KG1 (cell line): ENCODE measurements at regions not wholly inside any gene's neighbourhood (a gene's known extent, or its start where the extent isn't known, plus 50 kb on each side); places are given as distances from the start of the nearest gene placed in this dataset.
"Not testable (repeated sequence)": the region's sequence is repeated elsewhere in the genome, so short reads cannot be mapped to it uniquely, and the experiment has no call there.

Source experiments
- DNase-seq: peaks from one replicate; lab custom pipeline; 2025; lab: John Stamatoyannopoulos, UW

DNA sequence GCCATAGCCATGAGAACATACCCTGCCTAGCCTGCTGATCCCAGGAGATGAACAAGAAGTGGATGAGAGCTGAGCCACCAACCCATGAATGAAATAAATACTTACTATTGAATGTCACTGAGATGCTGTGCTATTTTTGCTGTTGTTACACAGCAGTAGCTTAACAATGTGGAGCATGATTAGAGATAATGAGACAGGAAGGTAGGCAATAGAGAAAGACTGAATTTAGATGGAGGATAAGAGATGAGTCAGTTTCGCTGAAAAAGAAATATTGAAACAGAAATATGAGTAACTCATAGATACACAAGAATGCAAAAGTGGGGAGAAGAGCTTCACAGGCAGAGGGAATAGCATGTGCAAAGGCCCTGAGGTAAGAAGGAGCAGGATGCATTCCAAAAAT is 94.9 kb upstream of the TOP1 start:
- DNase-seq, result no peak

DNA sequence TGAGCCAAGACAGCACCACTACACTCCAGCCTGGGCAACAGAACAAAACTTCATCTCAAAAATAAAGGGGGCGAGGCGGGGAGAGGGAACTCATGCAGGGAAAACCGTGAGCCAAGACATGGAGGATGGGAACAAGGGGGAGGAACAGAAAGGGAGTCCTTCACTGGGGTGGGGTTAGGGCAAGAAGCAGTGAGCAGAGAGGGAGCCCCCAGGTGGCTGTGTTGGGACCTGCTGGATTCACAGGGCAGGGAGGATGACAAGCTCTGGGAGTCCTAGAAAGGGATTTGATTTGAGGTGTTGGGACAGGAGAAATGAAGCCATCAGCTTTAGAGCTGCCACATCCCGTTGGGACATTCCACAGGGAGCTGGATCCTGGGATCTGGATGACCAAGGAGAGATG is 90.6 kb upstream of the TOP1 start:
- DNase-seq, result no peak

DNA sequence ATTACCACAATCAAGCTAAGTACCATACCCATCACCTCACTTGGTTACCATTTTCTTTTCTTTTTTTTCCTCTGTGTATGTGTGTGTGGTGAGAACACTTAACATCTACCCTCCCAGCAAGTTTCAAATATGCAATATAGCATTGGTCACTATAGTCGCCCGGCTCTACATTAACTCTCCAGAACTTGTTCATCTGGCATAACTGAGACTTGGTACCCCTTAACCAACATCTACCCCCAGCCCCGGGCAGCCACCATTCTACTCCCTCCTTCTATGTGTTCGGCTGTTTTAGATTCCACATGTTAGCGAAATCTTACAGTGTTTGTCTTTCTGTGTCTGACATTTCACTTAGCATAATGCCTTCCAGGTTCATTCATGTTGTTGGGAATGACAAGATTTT is 89.0 kb upstream of the TOP1 start:
- no peak for DNase-seq

DNA sequence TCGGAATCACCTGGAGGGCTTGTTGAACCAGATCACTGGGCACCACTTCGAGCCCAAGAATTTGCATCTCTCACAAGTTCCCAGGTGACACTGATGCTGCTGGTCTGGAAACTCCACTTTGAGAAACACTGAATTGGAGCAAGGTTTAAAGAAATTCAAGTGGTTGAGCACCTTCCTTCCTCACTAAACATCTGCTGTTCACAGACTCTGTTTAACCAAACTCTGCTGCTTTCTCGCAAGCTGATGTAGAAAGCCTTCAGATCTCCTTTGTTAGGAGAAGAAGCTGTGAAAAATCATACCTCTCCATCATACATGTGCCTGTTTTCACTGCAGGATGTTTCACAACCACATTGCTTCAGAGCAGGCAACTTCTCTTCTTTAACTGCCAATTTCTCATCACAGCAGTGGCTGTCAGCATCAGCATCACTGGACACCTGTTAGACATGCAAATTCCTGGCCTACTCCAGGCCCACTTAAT is 87.5 kb upstream of the TOP1 start:
- DNase-seq, result no peak

DNA sequence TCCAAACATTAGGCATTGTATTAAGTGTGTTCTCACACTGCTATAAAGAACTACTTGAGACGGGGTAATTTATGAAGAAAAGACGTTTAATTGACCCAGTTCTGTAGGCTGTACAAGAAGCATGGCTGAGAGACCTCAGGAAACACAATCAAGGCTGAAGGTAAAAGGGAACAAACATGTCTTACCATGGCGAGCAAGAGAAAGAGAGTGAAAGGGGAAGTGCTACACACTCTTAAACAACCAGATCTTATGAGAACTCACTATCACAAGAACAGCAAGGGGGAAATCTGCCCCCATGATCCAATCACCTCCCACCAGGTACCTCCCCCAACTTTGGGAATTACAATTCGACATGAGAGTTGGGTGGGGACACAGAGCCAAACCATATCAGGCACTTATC is 86.6 kb upstream of the TOP1 start:
- DNase-seq, result no peak

DNA sequence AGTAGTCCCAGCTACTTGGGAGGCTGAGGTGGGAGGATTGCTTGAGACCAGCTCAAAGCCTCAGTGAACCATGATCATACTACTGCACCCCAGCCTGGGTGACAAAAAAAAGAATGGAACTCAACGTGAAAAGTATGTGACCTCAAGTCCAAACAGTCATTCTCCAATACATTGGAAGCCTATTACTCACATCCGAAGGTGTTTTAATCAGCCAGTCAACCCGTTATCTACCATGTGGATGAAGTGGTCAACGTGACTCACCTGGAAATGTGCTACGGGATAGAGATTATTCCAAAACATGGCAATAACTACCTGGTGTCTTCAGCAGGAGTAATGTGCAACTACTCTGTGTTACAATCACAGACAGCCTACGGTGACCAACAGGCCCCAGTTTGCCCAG is 85.8 kb upstream of the TOP1 start:
- DNase-seq, result no peak

DNA sequence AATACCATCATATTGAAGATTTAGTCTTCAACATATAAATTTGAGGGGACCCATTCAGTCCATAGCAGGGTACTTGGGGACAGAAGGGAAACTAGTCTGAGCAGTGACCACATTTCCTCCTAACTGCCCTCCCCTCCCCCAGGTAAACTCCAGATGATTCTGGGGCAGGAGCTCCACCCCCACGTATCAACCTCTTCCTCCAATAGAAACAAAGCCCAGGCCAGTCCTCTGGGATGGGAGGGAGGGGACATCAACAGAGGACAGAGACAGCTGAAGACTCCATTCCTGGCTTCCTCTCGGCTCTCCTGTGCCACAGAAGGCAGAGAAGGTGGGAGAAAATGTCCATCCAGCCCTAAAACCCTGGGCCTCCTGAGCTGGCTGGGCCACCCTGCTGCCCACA is 85.0 kb upstream of the TOP1 start:
- DNase-seq, result no peak

DNA sequence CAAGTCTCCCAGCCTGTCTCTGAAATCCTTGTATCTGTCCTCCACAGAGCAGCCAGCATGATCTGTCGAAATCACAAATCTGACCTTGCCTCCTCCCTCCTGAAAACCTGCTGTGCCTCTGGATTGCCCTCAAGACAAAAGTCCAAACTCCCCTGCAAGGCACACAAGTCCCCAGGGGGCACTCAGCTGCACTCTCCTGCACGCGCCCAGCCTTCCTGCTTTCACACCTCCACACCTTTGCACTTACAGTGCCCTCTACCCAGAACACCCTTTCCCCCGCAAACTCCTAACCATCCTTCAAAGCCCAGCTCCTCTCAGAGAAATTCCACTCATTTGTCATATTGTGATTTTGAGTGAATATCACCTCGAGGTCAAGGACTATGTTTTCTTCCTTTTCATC is 83.4 kb upstream of the TOP1 start:
- no peak for DNase-seq

DNA sequence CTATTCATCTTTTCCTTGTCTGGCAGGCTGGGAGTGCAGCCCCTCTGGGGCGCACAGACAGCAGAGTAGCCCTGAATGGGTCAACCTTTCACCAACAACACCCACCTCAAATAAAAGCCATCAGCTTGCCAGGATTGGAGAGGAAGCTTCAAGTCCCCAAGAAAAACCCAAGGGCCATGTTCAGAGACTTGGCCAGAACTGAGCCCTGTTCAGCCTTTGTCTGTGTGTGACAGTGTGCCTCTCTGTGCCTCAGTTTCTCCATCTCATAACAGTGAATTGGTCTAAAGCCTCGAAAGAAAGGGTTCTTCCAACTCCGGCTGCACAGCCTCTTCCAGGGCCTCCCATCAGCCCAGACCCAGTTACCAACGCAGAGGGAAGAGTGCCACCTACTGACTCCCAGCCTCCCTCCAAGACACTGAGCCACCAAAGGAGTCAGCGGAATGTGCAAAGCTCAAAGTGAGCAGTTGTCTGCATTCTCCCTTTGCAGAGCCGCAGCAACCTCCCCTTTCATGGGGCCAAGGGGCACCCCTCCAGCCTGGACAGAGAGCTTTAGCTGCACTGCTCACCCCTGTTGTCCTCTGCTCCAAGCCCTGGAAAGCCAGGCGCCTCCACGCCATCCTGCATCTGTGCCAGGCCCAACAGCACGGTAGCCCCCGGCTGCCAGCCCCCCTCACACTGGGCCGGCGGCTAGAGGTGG is 82.7 kb upstream of the TOP1 start:
- DNase-seq, result no peak

DNA sequence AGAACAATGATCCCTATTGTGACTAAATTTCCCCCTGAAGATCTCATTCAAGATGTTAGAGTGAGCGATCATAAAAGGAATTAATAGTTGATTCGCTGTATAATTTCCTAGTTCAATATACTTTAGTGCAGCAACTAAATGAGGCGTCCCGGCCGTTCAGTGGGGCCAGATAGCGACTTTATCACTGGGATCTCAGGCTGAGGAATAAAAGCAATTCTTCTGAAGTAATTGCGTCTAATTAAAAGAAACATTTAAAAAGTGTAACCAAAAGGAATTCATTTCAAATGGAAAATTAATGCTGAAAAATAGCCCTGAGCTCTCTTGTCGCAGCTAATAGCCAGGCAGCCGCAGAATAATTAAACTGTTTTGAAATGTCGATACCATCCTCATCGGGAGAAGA is 82.2 kb upstream of the TOP1 start:
- DNase-seq, result no peak

DNA sequence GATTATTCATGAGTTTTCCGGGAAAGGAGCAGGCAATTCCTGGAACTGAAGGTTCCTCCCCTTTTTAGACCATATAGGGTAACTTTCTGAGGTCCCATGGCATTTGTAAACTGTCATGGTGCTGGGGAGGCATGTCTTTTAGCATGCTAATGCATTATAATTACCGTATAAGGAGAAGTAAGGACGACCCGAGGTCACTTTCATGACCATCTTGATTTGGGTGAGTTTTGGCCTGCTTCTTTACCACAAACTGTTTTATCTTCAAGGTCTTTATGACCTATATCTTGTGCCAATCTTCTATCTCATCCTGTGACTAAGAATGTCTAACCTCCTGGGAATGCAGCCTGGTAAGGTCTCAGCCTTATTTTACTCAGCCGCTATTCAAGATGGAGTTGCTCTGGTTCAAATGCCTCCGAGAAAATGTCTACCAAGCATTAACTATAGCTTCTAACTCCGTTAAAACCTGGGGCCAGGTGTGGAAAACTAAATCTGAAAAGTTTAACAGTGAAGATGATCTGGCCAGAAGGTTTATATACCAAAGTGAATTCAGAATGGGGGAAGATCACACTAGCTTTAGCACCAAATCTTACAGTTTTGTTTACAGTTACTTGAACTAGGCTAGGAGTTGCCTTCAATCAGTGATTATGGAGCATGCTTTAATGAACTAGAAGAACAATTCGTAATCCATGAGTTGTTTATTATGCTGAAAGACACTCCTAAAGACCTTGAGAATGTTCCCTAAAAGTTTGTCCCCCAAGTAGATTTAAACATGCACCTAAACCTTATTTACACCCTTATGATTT is 80.0 kb upstream of the TOP1 start:
- no peak for DNase-seq

DNA sequence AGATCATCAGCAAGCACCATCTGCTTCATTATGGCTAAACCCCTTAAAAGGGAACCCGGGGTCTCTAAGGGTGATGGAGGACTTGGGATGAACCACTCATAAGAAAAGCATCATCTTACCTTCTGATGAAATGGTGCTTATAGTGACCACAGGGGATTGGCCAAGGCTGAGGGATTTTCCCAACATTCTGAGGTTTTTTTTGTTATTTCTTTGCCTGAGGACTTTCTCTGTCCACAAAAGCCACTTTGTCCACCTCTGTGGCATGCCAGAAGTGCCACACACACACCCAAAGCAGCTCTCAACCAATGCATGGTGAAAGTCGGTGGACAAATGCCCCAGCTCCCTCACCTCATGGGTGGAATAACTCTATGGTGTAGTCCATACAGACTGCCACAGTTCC is 79.3 kb upstream of the TOP1 start:
- DNase-seq, result no peak

DNA sequence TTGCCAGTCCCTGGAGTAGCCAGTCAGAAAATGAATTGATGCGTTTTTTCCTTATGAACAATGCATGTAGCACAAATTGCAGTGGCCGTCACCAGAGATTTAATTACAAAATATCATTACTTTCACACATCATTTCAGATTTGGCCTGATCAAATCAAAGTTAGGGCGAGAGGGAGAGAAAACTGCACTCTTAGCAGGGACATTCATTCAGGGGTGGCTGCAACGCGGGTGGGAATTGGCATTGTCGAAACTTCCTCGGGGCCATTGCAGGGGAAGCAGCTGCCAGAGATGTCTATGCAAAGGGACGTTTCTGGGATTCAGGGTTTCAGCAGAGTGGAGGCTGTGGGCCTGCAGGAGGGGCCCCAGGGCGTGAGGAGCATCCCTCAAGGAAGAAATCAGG is 76.5 kb upstream of the TOP1 start:
- no peak for DNase-seq

DNA sequence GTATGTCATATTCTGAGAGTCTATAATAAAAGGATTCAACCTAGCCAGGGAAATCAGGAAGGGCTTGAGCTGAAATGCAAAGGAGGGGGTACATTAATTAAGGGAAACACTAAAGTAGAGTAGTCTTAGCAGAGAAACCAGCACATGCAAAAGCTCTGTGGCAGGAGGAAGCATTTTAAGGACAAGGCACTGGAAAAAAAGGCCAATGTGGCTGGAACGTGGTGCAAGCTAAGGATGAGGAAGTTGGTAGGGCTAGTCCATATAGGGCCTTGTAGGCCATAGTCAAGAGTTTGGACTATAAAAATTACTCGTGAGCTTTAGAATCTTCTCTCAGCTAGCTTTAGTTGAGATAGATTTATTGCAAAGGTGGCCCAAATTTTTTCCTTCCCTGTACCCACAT is 75.2 kb upstream of the TOP1 start:
- DNase-seq, result no peak

DNA sequence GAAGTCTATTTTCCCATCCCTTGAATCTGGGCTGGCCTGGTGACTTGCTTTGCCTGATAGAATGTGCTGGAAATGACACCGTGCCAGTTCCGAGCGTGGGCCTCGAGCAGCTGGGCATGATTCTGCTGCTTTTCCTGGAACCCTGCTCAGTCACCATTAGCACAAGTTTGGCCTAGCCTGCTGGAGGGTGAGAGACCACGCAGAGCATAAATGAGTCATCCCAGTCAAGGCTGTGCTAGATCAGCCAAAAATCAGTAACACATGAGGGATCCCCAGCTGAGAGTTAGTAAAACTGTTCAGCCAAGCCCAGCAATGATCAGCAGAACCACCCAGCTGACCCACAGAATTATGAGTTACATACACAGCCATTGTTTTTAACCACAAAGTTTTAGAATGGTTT is 74.8 kb upstream of the TOP1 start:
- DNase-seq, result no peak

DNA sequence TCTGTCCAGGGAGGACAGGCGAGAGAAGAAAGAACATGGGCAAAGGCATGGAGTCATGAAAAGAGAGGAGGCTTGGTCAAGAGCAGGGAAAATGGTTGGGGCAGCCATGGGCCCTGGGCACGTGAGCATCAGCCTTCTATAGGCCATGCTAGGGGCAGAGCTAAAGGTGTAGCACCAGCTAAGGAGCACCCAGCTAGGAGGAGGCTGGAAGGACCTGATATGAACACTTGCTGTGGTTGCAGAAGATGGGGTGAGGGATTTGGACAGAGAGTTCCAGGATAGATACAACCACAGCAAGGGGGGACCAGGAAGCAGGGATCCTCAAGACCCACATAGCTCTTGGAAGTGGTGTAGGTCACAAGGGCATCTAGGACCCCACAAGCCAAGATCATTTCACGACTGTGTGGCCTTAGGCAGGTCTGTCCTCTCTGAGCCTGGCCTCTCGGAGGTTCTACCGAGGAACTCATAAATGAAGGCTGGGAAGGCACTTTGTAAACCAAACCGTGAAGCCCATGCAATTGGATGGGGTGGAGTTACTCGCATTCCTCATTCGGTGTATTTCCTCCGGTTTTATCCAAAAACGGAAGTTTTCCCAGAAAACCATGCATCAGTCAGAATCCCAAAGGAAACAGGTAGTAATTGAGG is 74.0 kb upstream of the TOP1 start:
- DNase-seq, result no peak

DNA sequence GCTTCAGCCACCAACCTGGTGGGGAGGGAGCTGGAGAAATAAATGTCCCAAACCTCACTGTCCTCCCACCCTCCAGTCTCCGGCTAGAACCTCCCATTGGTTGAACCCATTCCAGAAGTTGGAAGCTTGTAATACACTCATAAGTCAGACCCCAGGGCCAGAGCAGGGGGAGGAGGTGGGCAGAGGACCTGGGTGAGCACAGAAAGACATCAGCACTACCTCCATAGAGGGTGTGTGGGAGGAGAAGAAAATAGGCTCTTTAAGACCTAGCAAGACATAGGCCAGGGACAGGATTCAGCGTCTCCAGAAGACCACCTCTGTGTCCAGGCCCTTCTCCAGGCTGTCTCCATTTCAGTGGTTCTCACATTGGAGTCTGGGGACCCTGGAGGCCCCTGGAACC is 73.3 kb upstream of the TOP1 start:
- DNase-seq, result no peak

DNA sequence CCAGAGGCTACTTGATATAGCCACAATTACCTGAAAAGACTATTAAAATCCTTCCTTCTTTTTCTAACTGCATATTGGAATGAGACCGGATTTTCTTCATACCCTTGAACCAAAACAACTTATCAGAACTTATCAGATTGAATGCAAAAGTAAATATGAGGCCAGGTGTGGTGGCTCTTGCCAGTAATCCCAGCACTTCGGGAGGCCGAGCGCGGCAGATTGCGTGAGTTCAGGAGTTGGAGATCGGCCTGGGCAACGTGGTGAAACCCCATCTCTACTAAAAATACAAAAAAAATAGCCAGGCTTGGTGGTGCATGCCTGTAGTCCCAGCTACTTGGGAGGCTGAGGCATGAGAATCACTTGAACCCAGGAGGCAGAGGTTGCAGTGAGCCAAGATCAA is 72.8 kb upstream of the TOP1 start:
- DNase-seq, result not testable (repeated sequence)

DNA sequence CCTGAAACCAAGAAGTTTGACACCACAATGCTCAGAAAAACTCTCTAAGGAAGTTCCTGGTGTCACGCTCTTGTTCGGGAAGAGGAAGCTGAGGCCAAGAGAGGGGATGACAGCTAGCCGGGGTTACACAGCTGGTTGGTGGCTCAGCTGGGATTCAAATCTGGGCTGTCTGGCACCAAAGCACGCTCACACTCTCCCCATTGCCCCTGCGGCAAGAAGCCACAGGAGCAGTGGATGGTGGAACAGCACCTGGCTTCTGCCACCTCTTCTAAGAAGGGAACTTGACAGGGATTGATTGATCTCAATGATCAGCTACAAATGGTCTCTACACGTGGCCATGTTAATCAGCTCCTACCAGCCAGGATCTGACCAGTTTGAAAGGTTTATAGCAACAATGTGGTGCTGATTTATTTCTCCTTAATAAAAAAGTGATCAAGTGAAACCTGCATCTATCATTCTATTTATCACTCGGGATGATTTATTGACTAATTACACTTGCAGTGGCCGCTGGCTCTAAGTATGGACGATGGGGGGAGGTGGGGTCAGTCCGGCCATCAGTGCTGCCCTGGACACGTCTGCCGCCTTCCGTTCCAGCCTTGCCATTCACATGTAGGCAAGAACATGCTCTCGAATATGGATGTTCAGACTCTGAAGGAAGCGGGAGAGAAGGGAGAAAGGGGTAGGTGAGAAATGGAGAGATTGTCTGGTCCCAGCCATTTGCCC is 71.9 kb upstream of the TOP1 start:
- no peak for DNase-seq

DNA sequence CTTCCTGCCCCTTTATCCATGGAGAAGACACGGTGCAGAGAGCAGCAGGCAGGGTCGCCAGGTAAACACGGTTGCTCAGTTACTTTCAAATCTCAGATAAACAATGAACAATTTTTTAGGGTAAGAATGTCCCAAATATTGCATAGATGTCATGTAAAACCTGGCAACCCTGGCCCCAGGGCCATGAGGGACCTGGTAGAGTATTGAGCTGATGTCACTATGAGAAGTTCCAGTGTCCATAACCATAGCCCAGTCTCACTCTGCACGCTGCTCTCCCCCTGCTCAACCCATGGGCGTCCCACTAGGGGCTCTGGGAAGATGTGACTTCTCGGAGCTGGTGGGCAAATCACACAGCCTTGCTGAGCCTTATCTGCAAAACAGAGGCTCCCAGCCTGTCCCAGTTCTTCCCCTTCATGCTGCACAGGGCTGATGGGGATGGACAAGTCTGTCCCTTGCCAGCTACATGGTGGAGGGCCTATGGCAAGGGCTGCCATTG is 71.3 kb upstream of the TOP1 start:
- no peak for DNase-seq

DNA sequence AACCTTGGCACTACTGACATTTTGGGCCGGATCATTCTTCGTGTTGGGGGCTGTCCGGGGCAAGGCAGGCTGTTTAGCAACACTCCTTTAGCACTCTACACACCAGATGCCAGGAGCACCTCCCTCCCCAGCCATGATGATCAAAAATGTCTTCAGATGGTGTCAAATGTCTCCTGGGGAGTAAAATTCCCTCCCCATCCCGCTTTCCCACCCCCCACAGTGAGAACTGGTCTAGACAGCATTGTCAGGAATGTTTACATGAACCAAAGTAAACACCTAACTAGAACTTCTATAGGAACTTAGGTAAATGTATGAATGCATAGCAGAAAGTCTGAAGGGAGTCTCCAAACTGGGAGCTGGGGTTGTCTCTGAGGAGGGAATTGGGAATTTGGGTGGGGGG is 70.0 kb upstream of the TOP1 start:
- no peak for DNase-seq

DNA sequence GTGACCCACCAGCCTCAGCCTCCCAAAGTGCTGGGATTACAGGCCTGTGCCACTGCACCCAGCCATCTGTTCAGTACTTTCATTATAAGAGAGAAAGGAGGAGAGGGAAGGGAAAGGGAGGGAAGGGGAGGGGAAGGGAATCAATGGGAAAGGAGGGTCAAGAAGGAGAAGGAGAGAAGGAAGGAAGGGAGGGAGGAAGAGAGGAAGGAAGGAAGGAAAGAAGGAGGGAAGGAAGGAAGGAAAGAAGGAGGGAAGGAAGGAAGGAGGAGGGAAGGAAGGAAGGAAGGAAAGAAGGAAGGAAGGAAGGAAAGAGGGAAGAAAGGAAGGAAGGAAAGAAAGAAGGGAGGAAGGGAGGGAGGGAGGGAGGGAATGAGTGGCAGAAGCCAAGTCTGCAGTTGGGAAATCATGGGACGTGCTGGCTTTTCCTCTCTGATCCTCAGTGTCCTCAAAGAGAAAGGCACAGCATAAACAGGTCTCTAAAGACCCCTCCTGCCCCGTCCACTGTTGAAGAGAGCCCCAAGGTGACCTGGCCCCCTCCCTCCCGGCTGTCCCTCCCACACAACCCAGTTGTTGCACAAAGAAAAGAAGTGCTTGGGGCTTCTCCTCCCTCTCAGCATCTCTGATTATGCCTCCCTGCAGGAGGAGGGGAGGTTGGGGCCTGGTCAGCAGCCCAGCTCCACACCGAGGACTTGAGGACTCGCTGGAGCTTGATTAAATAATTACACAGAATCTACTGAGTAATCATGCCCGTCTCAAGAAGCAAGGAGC is 69.1 kb upstream of the TOP1 start:
- no peak for DNase-seq
